ENCODE measurements at regions not wholly inside any gene's neighbourhood (a gene's known extent, or its start where the extent isn't known, plus 50 kb on each side); places are given as distances from the start of the nearest gene placed in this dataset.

DNA sequence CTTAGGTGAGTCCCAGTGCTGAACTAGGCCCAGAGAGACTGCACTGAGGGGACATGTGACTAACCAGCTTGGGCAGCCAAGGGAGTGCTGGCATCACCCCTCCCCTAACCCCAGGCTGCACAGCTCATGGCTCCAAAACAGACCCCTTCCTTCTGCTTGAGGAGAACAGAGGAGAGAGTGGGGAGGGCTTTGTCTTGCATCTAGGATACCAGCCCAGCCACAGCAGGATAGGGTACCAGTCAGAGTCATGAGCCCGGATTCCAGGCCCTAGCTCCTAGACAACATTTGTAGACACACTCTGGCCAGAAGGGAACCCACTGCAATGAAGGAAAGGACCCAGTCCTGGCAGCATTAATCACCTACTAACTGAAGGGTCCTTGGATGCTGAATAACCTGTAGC, 49.9 kb upstream of the PLSCR4 start:
- Histone ChIP-seq H3K4me2 (ENCODE audit: low read length, poor library complexity, severe bottlenecking) (no peak overlapping the region), H3K27me3 (ENCODE audit: control insufficient read depth in 1 of 2, insufficient read depth in 1 of 2, low read length in 2 of 2) (no peaks in the 10 kb centered on the region), H3K9me3 (ENCODE audit: control insufficient read depth, low read length) (peaks cover 3% of the 10 kb centered on the region), H3K9ac (ENCODE audit: low read length) (no peak overlapping the region), H2BK12ac (ENCODE audit: low read length in 2 of 2) (no peak overlapping the region), H3K18ac (ENCODE audit: low read depth in 1 of 2, low read length in 2 of 2) (no peak overlapping the region), H4K8ac (ENCODE audit: low read length) (no peak overlapping the region), H3K23ac (ENCODE audit: low read length in 2 of 2) (no peak overlapping the region), H2AFZ (ENCODE audit: low read depth, low read length) (no peak overlapping the region), H3K79me1 (replicated peaks; ENCODE audit: low read length, poor library complexity, severe bottlenecking) (no peaks in the 10 kb centered on the region), H4K91ac (ENCODE audit: low read length) (no peak overlapping the region), H3K4me1 (ENCODE audit: control insufficient read depth, insufficient read depth, low read depth, low read length) (no peaks in the 10 kb centered on the region), H2BK120ac (ENCODE audit: low read depth, low read length) (no peak overlapping the region), H3K4me3 (ENCODE audit: insufficient read depth in 1 of 2, low read depth in 1 of 2, low read length in 2 of 2) (no peak overlapping the region), H3K27ac (ENCODE audit: low read length, poor library complexity, severe bottlenecking) (no peak overlapping the region), H2AK5ac (ENCODE audit: low read length, severe bottlenecking) (no peak overlapping the region), H3K36me3 (ENCODE audit: control insufficient read depth in 1 of 2, insufficient read depth in 2 of 2, low read depth in 1 of 2, low read length in 2 of 2) (no peaks in the 10 kb centered on the region), H2BK5ac (ENCODE audit: low read depth, low read length, poor library complexity, severe bottlenecking) (no peak overlapping the region), H3K4ac (ENCODE audit: low read depth in 1 of 2, low read length in 2 of 2) (no peak overlapping the region), H2BK15ac (ENCODE audit: low read depth, poor library complexity, severe bottlenecking) (no peak overlapping the region), H3K14ac (ENCODE audit: low read length in 2 of 2) (no peak overlapping the region)
- WGBS, result 100% methylated on average over 1 of the region's 1 CpG
- no peak for DNase-seq

Measured in mesenchymal stem cell (in vitro differentiated cells and primary cell).